GM12878 (cell line): ENCODE measurements at regions not wholly inside any gene's neighbourhood (a gene's known extent, or its start where the extent isn't known, plus 50 kb on each side); places are given as distances from the start of the nearest gene placed in this dataset.

Experiments
- ATF3 ChIP-seq: IDR thresholded peaks from 2 replicates; pipeline ENCODE4 v1.6.1; 2011; ENCODE audit warnings: low read depth, mild to moderate bottlenecking, low read length, moderate library complexity, borderline replicate concordance; ENCODE audit errors: extremely low read depth
- EED ChIP-seq: sonication (generic); IDR thresholded peaks from 2 replicates; pipeline ENCODE4 v1.6.1; 2016; ENCODE audit warnings: antibody characterized with exemption, low read depth
- EP300 ChIP-seq, 2 experiments: fragments of 150-350 bp in 1 of 2; IDR thresholded peaks; 2 replicates each; pipeline ENCODE4 v1.6.1; 2011 to 2012; ENCODE audit warnings: low read depth in 2 of 2, low read length in 2 of 2, borderline replicate concordance in 1 of 2, improper control_type of control experiment in 1 of 2, inconsistent platforms in 1 of 2; ENCODE audit not compliant: control insufficient read depth in 1 of 2
- FOXK2 ChIP-seq: fragments of 450-650 bp; IDR thresholded peaks from 2 replicates; pipeline ENCODE4 v1.6.1; 2017; ENCODE audit warnings: mild to moderate bottlenecking, moderate library complexity
- FOXM1 ChIP-seq: IDR thresholded peaks from 2 replicates; pipeline ENCODE4 v1.6.1; 2012; ENCODE audit warnings: low read depth, mild to moderate bottlenecking, inconsistent platforms, low read length, moderate library complexity
- IKZF1 ChIP-seq: fragments of 450-650 bp; conservative IDR thresholded peaks from 2 replicates; pipeline ENCODE4 v1.6.1; 2017; ENCODE audit warnings: antibody characterized with exemption, mild to moderate bottlenecking
- IKZF2 ChIP-seq, 2 experiments: fragments of 450-650 bp; IDR thresholded peaks; 2 replicates each; pipeline ENCODE4 v1.6.1; 2017; ENCODE audit warnings: mild to moderate bottlenecking in 2 of 2, moderate library complexity in 2 of 2
- JUND ChIP-seq: IDR thresholded peaks from 2 replicates; pipeline ENCODE4 v1.6.1; 2012; ENCODE audit warnings: low read depth, mild to moderate bottlenecking, low read length, improper control_type of control experiment, moderate library complexity
- PML ChIP-seq: IDR thresholded peaks from 2 replicates; pipeline ENCODE4 v1.6.1; 2012; ENCODE audit warnings: low read length, inconsistent platforms
- SMAD1 ChIP-seq: fragments of 450-650 bp; IDR thresholded peaks from 2 replicates; pipeline ENCODE4 v1.6.1; 2018; ENCODE audit warnings: mild to moderate bottlenecking, low read depth; ENCODE audit not compliant: partially characterized antibody
- SPI1 ChIP-seq: IDR thresholded peaks from 2 replicates; pipeline ENCODE4 v1.6.1; 2011; ENCODE audit warnings: low read depth, mild to moderate bottlenecking, low read length, moderate library complexity, borderline replicate concordance; ENCODE audit not compliant: insufficient read depth
- ZBED1 ChIP-seq: IDR thresholded peaks from 2 replicates; pipeline ENCODE4 v1.6.1; 2016; ENCODE audit warnings: borderline replicate concordance
- ZBTB11 ChIP-seq: fragments of 450-650 bp; formaldehyde crosslinking; IDR thresholded peaks from 2 replicates; pipeline ENCODE4 v1.5.0; 2022; ENCODE audit warnings: mild to moderate bottlenecking, missing genetic modification characterization
- ZNF217 ChIP-seq: fragments of 450-650 bp; IDR thresholded peaks from 2 replicates; pipeline ENCODE4 v1.6.1; 2017; ENCODE audit warnings: antibody characterized with exemption, mild to moderate bottlenecking
- ZNF24 ChIP-seq: fragments of 450-650 bp; IDR thresholded peaks from 2 replicates; pipeline ENCODE4 v1.6.1; 2017; ENCODE audit warnings: antibody characterized with exemption, mild to moderate bottlenecking
- TF ChIP-seq, protein P1 (sequence below): fragments of 450-650 bp; IDR thresholded peaks from 2 replicates; pipeline ENCODE4 v1.6.1; 2017; ENCODE audit warnings: mild to moderate bottlenecking
- TF ChIP-seq, protein P2 (sequence below): fragments of 450-650 bp; IDR thresholded peaks from 2 replicates; pipeline ENCODE4 v1.6.1; 2017; ENCODE audit warnings: borderline replicate concordance

DNA sequence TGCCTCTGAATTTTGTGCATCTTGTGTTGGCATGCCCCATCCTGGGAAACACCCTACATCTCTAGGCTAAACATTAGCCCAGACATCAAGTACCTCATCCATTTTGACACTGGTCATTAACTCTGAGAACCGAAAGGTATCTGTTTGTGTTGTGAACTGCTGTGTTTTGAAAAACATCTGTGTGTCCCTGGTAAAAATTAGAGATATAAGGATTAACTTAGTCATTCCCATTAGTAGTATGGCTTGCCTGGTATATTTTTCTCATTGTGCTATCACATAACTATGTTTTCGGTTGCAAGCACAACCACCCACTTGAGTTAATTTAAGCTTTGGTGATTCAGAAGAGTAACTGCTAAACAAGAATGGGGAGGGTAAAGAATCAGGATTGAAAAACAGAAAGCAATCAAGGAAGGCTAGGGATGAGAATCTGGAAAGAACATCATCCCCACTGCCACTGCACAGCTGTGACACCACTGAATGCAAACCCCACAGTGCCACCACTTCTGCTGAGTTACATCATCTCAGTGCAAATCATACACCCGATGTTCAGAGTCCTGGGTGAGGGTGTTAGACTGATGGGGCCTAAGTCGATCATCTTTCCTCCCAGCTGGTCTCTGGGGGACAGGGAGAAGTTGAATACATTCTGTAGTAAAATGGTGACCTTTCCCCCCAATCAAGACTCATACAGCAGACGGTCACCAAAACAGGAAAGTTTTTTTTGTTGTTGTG lies 234.0 kb downstream of the EPHA4 start (continued):
- no peak for TF ChIP-seq ATF3
- TF ChIP-seq IKZF1: peak; percentile 82
- no peak for TF ChIP-seq SPI1
- TF ChIP-seq FOXK2: no peak
- TF ChIP-seq FOXM1: no peak
- TF ChIP-seq ZNF24: 0 out of 2 replicates have a peak, but pooled peaks have one; percentile 10
- TF ChIP-seq, protein P1, sequence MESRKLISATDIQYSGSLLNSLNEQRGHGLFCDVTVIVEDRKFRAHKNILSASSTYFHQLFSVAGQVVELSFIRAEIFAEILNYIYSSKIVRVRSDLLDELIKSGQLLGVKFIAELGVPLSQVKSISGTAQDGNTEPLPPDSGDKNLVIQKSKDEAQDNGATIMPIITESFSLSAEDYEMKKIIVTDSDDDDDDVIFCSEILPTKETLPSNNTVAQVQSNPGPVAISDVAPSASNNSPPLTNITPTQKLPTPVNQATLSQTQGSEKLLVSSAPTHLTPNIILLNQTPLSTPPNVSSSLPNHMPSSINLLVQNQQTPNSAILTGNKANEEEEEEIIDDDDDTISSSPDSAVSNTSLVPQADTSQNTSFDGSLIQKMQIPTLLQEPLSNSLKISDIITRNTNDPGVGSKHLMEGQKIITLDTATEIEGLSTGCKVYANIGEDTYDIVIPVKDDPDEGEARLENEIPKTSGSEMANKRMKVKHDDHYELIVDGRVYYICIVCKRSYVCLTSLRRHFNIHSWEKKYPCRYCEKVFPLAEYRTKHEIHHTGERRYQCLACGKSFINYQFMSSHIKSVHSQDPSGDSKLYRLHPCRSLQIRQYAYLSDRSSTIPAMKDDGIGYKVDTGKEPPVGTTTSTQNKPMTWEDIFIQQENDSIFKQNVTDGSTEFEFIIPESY: no peak
- no peak for TF ChIP-seq PML
- no peak for TF ChIP-seq EED
- no peak for TF ChIP-seq SMAD1
- no peak for TF ChIP-seq ZBTB11
- TF ChIP-seq IKZF2 (IDR thresholded peaks at IDR 0.05): peak; percentile 68 to 80; a peak in 3 of 4 replicates
- TF ChIP-seq ZBED1: no peak
- TF ChIP-seq ZNF217: 0 out of 2 replicates have a peak, but pooled peaks have one; percentile 61
- TF ChIP-seq, protein P2, sequence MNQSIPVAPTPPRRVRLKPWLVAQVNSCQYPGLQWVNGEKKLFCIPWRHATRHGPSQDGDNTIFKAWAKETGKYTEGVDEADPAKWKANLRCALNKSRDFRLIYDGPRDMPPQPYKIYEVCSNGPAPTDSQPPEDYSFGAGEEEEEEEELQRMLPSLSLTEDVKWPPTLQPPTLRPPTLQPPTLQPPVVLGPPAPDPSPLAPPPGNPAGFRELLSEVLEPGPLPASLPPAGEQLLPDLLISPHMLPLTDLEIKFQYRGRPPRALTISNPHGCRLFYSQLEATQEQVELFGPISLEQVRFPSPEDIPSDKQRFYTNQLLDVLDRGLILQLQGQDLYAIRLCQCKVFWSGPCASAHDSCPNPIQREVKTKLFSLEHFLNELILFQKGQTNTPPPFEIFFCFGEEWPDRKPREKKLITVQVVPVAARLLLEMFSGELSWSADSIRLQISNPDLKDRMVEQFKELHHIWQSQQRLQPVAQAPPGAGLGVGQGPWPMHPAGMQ: no peak
- TF ChIP-seq JUND: no peak
- peak; percentile 27 to 70; a peak in 2 of 4 replicates for TF ChIP-seq EP300 (IDR thresholded peaks at IDR 0.05; ENCODE audit: borderline replicate concordance in 1 of 2, control insufficient read depth in 1 of 2, low read depth in 2 of 2, low read length in 2 of 2)
